GM21526 (cell line): ENCODE measurements at regions not wholly inside any gene's neighbourhood (a gene's known extent, or its start where the extent isn't known, plus 50 kb on each side); places are given as distances from the start of the nearest gene placed in this dataset.

ENCODE experiments used
- ATAC-seq: cut with Tn5 transposase; IDR thresholded peaks from one replicate; pipeline ENCODE4 v1.9.1; 2021; ENCODE audit warnings: moderate library complexity; ENCODE audit not compliant: unreplicated experiment, low FRiP score

DNA sequence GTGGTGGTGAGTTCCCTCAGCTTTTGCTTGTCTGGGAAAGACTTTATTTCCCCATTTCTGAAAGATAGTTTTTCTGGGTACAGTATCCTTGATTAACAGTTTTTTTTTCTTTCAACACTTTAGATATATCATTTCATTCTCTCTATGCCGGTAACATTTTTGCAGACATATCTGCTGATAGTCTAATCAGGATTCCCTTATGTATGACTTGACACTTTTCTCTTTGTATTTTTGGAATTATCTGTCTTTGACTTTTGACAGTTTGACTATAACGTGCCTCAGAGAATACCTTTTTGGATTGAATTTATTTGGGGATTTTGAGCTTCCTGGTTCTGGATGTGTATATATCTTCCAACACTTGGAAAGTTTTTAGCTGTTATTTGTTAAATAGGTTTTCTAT lies 234.8 kb upstream of the PRICKLE1 start:
- ATAC-seq = no peak

DNA sequence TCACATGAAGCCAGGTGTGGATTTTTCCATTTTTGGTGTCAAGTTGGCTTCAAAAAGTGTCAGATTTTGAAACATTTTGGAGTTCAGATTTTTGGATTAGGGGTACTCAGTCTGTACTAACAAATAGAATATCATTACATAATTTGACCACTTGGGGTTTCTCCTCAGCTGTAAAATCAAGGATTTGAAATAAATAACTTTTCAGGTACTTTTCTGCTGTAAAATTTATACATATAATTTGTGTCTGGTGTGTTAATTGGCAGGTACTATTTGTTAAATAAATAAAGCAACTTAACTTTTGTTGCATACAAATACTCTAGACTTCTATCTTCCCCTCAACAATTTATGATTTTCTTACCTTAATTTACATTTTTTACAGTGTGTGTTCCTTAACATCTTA lies 234.1 kb upstream of the PRICKLE1 start:
- no peak for ATAC-seq

DNA sequence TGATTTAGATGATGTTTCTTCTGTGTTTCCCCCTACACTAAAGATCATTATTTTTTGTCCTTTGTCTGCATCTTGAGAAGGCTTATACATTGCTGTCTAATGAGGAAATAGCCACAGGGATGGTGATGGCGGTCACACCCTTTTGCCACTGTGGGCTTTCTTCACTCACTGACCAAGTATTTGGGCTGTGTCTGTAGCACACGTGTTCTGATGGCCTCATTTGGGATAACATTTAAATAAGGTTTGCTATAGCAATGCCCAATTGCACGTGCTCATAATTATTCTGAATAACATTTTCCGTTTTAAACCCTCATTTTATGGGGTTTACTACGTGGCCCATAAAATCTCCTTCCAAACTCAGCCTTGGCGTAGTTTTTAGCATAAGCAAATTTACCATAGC lies 230.3 kb upstream of the PRICKLE1 start:
- ATAC-seq = no peak

DNA sequence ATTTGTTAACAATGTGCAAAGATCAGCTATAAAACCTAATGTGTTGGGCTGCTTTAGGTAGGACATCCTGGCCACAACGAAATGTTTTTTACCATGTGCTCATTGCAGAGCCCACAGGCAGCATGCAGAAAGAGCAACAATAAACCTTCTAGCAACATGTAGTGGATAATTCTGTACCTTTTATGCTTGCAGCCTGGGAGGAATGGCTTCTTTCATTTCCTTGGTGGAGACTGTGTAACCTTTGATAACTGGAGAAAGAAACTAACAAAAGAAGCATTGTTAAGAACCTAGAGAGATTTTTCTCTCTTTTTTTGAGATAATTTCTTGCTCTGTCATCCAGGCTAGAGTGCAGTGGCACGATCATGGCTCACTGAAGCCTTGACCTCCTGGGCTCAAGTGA lies 225.5 kb upstream of the PRICKLE1 start:
- ATAC-seq = no peak

DNA sequence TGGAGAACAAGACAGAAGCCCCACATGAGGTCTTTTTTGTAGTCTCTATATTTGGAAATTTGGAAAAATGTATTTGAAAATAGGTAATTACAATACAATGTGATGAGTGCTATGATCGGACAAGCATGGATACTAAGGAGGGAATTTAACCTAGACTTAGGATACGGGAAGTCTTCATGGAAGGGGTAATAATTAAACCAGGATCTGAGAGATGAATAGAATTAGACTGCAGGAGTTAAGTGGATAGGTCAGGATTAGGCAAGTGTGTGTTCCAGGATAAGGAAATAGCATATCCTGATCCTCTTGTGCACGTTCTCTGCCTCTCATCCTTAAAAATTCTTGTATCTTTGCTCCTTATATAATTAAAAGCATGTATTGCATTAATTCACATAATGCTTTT lies 223.3 kb upstream of the PRICKLE1 start:
- ATAC-seq = no peak

DNA sequence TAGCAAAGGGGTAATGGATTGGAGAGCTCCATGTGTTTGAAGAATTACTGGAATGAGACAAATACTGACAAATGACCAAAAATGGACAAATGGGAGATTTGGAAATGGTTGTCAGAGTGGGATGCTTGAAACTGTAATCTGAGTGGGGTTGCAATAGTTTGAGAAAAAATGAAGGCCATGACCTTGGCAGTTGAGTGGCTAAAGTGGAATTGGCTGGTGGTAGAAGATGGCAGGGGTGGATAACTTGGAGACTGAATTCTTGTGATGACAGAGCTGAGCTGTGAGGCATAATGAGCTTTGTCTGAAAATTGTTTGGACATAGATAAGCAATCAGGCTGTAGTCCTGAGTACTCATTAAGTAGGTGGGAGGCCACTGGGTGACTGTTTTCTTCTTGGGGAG lies 222.5 kb upstream of the PRICKLE1 start:
- ATAC-seq = no peak

DNA sequence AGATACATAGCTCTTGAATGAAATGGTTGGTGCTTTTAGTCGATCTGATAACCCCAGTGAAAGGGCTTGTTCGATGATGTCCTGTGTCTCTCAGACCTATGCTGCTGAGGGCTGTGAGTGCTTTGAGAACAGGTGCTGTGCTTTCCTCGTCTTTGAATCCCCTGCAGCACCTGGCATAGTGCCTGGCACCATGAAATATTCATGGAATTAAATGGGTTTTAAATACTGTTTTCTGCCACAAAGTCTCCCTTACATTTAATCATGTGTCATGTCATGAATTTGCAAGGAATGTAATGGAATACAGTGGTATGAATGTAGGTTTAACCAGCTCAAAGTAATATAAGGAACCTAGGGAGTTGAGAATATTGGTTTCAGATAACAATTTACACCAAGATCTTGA lies 220.5 kb upstream of the PRICKLE1 start:
- ATAC-seq = no peak

DNA sequence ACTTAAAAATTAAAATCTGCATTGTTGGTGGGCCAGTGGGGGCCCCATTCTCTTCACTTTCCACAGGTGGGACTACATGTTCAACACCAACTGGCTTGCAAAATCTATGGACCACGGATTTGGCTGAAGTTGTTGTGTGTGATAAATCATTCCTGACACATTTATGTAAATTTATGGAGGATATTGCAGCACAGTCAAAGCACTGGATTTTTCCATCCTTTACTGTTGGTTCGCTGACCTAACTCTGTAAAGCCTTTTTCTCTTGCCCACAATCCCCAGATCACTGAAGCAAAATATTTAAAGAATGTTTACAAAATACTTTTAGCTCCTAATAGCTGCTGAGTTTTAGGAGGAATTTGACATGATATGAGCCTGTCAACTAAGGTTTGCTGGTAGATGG lies 219.7 kb upstream of the PRICKLE1 start:
- no peak for ATAC-seq

DNA sequence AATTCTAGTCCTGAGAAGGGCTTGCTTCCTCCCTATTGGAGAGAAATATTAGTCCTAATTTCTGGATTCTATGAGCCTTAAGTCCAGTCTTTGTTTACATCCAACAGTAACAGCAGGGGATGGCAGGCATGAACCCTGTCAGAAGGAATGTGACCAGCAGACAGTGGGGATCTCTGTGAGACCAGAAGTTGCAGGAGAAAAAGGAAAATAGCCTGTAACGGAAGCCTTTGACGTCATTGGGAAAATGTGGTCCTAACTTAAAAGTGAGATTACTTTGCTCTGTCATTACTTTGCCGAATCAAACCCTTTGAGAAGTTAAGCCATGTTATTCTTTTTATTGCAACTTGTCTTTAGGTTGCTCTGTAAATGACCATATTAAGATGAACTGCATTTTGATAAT lies 218.2 kb upstream of the PRICKLE1 start:
- no peak for ATAC-seq

DNA sequence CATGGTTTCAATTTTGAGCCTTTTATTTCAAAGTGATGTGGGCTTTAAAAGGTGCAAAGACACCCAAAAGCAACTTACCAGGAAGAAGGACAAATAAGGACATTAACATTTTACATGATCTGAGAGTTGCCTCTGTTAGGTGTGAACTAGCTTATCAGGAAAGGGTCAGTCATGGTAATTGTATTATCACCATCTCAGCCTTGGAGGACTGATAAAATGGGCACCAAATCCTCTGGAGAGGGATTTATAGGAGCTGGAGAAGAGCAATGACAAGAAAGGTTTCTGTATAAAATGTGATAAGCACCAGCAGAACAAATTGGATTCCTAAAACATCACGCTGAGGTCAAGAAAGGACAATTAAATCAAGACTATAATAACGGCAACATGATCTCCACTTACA lies 217.7 kb upstream of the PRICKLE1 start:
- ATAC-seq = no peak

DNA sequence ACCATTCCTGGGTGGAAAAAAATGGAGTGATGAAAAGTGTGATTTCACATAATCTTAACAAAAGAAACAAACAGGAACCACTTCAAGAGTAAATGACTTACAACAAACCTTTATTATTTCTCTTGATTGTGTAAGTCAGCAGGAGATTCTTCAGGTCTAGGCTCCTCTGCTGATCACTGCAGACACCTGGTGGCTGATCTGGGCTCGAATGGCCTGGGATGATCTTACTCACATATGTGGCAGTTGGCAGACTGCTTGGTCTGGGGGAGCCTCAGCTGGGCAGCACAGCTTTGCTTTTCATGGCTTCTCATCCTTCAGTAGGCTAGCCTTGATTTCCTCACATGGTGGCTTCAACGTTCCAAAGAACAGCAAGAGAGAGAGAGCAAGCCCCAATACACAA lies 215.4 kb upstream of the PRICKLE1 start:
- ATAC-seq = no peak

DNA sequence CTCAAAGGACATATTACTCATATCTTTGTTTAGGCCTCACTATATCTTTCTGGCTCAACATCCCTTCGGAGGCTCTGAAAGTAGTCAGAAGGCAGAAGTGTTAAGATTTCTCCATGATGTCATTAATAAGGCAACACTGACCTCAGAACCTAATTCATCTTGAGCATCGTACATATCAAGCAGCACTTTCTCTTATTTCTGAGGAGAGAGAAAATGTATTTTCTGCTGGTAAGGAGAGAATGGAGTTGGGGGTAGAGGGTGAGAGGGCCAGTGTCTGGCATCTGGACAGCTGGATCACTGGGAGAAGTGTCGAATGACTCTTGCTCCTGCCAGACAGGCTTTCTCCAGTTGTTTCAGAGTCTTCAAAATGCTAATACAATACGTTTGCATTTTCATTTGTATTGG lies 213.2 kb upstream of the PRICKLE1 start:
- no peak for ATAC-seq

DNA sequence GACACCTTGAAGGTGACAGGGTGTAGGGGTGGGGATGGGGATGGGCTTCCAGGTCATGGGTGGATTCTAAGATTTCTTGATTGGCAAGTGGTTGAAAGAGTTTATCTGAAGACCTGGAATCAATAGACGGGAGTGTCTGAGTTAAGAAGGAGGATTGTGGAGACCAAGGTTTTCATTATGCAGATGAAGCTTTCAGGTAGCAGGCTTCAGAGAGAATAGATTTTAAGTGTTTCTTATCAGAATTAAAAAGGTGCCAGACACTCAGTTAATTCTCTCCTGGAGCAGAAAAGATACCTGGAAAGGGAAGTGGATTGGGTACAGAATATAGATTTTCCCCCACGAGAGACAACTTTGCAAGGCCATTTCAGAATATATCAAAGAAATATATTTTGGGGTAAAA lies 211.7 kb upstream of the PRICKLE1 start:
- no peak for ATAC-seq

DNA sequence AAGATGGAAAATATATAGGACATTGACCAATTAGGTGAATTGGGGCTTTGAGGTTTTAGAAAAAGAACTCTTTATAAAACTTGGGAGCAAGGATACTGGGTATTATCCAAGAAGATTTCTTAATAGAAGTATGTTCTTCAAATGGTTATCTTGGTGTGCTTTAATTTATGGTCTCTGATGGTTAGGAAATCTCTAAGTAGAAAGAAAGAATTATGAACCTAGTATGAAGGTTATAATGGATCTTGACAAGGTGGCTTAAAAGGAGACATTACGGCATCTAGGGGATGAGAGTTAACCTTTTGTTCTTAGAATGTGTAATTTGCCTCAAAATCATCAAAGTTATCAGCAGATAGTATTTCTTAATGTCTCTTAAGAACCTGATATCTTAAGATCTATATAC lies 210.4 kb upstream of the PRICKLE1 start:
- ATAC-seq = no peak

DNA sequence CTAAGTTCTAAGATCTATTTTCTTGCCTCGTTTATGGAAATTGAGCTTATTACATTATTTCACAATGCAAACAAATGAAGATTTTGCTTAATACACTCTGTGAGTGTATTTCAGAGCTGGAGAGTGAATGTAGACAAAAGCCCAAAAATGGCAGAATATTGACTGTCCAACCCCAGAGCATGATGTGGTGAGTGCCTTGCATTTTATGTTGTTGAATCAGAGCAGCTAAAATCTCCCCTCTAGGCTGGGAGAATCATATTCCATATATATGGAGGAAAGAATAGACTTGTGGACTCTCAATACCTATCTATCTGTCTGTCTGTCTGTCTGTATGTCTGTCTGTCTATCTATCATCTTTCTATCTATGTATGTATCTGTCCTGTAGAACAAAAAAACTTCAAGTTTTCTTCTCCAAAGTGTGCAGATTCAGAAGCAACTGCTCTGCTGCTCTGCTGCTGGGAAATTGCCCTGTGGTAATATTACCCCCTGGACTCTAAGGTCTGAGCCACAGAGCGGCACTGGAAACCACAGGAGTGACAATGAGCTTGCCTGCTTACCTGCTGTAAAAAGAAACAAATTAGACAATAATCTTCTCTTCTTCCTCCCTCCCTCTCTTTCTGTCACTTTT lies 209.4 kb upstream of the PRICKLE1 start:
- no peak for ATAC-seq

DNA sequence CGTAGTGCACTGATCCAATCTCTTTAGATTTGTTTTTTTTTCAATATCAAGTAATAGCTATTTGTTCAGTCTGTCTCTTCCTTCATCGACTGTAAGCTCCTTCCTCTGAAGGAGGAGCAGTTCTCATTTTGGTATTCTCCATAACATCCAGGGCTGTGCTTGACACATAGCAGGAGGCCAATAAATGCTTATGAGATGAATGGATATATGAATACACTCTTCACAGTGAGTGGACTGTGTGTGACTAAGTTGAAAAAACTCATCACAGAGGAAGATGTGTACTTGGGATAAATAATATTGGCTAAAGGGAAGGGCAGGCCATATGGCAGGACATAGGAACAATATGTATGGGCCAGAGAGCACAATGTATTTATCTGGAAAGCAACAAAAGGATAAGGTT lies 205.3 kb upstream of the PRICKLE1 start:
- no peak for ATAC-seq

DNA sequence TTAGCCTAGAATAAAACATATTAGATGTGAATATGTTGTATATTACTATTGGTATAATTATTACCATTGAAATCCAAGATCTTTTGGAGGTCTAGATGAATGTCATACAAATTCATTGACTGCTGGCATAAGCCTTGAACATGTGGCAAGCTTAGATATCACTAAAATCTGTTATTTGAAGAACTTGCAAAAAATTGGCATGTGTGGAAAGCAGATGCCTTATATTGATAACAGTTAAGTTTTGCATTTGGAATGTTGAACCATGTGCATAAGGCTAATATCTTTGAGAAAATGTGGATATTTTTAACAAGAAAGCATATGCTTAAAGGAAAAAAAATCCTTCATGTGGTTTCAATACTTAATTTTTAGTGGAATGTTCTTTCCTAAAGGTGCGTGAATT lies 203.6 kb upstream of the PRICKLE1 start:
- no peak for ATAC-seq

DNA sequence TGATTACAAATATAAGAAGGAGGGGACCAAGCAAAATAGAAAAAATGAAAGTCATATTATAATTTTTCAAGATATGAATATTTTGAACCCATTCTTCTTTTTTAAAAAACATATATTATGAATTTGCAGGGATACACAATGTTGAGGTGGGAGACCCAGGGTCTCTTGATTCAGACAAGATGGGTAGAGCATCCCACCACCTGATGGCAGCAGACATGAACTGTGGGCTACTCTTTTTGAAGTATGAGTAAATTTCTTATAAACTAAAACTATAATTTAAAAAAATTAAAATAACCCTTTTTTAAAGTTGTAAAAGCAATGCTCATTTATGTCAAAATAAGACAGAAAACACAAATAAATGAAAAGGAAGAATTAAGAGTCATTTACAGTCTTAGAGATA lies 202.7 kb upstream of the PRICKLE1 start:
- no peak for ATAC-seq

DNA sequence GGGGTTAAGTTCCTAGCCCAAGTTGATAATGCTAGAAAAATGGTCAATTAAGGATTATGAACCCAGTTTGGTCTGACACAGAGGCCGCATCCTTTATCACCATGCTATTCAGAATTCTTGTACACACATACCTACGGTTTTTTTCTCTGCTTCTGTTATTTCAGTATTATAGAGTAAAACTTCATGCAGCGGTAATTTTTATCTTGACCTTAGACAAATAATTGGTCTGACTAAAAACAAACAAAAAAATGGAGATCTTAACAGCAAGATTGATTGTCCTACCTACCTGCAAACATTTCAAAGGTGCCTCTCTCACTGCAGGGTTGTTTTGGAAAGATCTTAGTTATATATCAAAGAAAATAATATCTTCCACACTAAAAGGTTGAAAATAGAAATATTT lies 201.9 kb upstream of the PRICKLE1 start:
- no peak for ATAC-seq

DNA sequence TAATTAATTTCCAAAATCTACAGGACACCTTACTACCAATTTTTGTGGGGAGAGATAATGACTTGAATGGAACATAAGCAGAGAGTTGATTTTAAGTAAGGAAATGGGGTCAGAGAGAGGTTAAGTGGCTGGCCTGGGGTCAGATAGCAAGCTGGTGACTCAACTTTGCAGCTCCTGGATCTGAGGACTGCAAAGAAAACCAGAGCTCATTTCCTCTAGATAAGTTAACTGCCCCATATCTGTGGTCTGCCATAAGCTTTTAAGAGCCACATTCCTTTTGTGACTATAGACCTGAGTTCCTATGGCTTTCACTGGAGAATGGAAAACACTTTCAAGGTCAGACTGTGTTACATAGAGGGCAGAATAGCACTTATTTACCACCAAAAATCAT lies 201.2 kb upstream of the PRICKLE1 start:
- ATAC-seq = no peak

DNA sequence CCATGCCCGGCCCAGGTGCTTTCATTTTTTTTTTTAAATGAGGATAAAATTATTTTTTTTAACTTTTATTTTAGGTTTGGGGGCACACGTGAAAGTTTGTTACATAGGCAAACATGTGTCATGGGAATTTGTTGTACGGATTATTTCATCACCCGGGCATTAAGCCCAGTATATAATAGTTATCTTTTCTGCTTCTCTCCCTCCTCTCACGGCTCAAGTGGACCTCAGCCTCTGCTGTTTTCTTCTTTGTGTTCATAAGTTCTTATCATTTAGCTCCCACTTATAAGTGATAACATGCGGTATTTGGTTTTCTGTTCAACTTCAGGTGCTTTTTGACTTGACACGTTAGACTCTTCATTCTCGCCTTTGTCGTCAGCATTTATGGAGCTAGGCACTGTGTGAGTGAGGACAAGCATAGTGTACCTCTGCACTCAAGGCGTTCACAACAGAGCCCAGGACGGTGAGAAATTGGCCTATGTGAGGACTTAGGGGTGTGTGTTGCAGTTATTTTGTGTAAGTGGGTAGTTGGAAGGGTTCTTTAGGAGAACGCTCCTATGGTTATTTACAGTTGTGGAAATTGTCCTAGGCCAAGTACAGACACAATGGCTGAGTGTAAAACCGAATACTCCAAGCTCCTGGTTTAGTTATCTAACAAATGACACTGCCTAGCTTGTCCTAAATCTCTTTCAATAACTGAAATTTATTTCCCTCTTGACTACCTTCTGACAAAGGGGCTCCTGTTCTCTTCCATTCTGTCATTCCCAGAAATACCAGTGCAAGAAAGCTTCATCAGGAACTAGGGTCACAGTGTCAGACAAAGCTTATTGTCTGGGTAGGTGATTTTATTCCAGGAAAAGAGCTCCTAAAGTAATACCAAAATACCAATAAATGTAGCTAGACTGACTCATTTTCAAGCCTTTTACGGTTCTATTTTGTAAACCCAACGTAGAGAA lies 200.5 kb upstream of the PRICKLE1 start:
- no peak for ATAC-seq
